GM12878 (cell line): ENCODE measurements at regions not wholly inside any gene's neighbourhood (a gene's known extent, or its start where the extent isn't known, plus 50 kb on each side); places are given as distances from the start of the nearest gene placed in this dataset.
"Not testable (repeated sequence)": the region's sequence is repeated elsewhere in the genome, so short reads cannot be mapped to it uniquely, and the experiment has no call there.

ENCODE experiments used
- ATAC-seq: fragments of 200-7000 bp; cut with Tn5 transposase; 3 replicates; pipeline ENCODE4 v1.9.1; 2020; ENCODE audit warnings: mild to moderate bottlenecking, moderate library complexity
- BruUV-seq: library from RNA; stranded (reverse); fragments of 400-500 nt; replicated peaks from 2 replicates; lab custom pipeline; 2021; lab: Mats Ljungman, UMichigan
- CTCF ChIA-PET: fragments of 300-600 bp; sonication (Branson Sonifier 250); formaldehyde crosslinking; extraction: SDS; loops from one replicate; lab custom pipeline; 2021; ENCODE audit warnings: inconsistent platforms; lab: Yijun Ruan, JAX
- POLR2A ChIA-PET: fragments of 350-600 bp; formaldehyde crosslinking; extraction: SDS; loops from one replicate; lab custom pipeline; 2021; ENCODE audit warnings: inconsistent platforms; lab: Charles Lee
- RAD21 ChIA-PET: fragments of 300-600 bp; sonication (Branson Sonifier 250); formaldehyde crosslinking; loops from one replicate; lab custom pipeline; 2023; ENCODE audit warnings: antibody characterized with exemption; ENCODE audit not compliant: unreplicated experiment; lab: Charles Lee
- SMC1A ChIA-PET: fragments of 300-600 bp; sonication (Branson Sonifier 250); formaldehyde crosslinking; loops from one replicate; lab custom pipeline; 2023; ENCODE audit not compliant: unreplicated experiment, uncharacterized antibody; lab: Charles Lee
- DNase-seq: peaks from one replicate; pipeline ENCODE4 v3.0.0-alpha.2; 2011; ENCODE audit warnings: low read depth, low spot score
- FAIRE-seq: peaks from 3 replicates; lab custom pipeline; 2011; peaks lifted over from hg19 to GRCh38; lab: Jason Lieb, UNC
- H2AFZ ChIP-seq: 2 replicates; pipeline ENCODE4 v1.6.0; 2011; ENCODE audit warnings: low read depth, low read length, control low read depth; ENCODE audit not compliant: control insufficient read depth
- H3K27ac ChIP-seq: 2 replicates; pipeline ENCODE4 v1.5.1; 2011; ENCODE audit warnings: control low read depth; ENCODE audit not compliant: control insufficient read depth, insufficient read depth
- H3K27me3 ChIP-seq, 2 experiments: replicated peaks in 1 of 2; 2 replicates each; pipeline versions ENCODE4 v1.6.0 to v1.6.1; 2011; ENCODE audit warnings: low read length in 1 of 2; ENCODE audit not compliant: control insufficient read depth in 2 of 2, insufficient read depth in 2 of 2
- H3K36me3 ChIP-seq, 2 experiments: 2 replicates each; pipeline ENCODE4 v1.5.1; 2011; ENCODE audit warnings: low read length in 1 of 2; ENCODE audit not compliant: control insufficient read depth in 2 of 2, insufficient read depth in 2 of 2
- H3K4me1 ChIP-seq: 2 replicates; pipeline ENCODE4 v1.6.1; 2011; ENCODE audit warnings: mild to moderate bottlenecking, low read length, moderate library complexity, mixed read lengths; ENCODE audit not compliant: control insufficient read depth, insufficient read depth
- H3K4me2 ChIP-seq: 2 replicates; pipeline ENCODE4 v1.6.0; 2011; ENCODE audit warnings: control low read depth; ENCODE audit not compliant: control insufficient read depth, insufficient read depth
- H3K4me3 ChIP-seq: fragments of 200-600 bp; sonication (generic); 2 replicates; pipeline ENCODE4 v1.5.1; 2016
- H3K79me2 ChIP-seq: 2 replicates; pipeline ENCODE4 v1.6.0; 2011; ENCODE audit warnings: low read length; ENCODE audit not compliant: control insufficient read depth, insufficient read depth
- H3K9ac ChIP-seq: 2 replicates; pipeline ENCODE4 v1.8.0; 2011; ENCODE audit warnings: low read length, control low read depth, mixed read lengths; ENCODE audit not compliant: control insufficient read depth, insufficient read depth
- H3K9me3 ChIP-seq: replicated peaks from 3 replicates; pipeline ENCODE4 v1.5.1; 2011; ENCODE audit warnings: mild to moderate bottlenecking, low read length; ENCODE audit not compliant: control insufficient read depth, insufficient read depth
- H4K20me1 ChIP-seq: 2 replicates; pipeline ENCODE4 v1.6.0; 2011; ENCODE audit not compliant: control insufficient read depth, insufficient read depth
- WGBS: methylation state at CpG from one replicate; pipeline ENCODE4 v1.1.6; 2016; ENCODE audit warnings: low lambda C conversion rate; ENCODE audit not compliant: insufficient replicate concordance, insufficient coverage; ENCODE audit errors: missing lambda C conversion rate; 5-methylcytosine and 5-hydroxymethylcytosine counted together
- in situ Hi-C: fragments of 300-500 bp; cut with MboI; formaldehyde crosslinking; loops from 9 replicates; pipeline ENCODE4 v1.14.3; 2018; ENCODE audit warnings: mixed read lengths
- intact Hi-C: fragments of 100-400 bp; cut with micrococcal nuclease; formaldehyde crosslinking; loops from one replicate; pipeline ENCODE4 v1.14.2; 2022; ENCODE audit not compliant: unreplicated experiment

DNA sequence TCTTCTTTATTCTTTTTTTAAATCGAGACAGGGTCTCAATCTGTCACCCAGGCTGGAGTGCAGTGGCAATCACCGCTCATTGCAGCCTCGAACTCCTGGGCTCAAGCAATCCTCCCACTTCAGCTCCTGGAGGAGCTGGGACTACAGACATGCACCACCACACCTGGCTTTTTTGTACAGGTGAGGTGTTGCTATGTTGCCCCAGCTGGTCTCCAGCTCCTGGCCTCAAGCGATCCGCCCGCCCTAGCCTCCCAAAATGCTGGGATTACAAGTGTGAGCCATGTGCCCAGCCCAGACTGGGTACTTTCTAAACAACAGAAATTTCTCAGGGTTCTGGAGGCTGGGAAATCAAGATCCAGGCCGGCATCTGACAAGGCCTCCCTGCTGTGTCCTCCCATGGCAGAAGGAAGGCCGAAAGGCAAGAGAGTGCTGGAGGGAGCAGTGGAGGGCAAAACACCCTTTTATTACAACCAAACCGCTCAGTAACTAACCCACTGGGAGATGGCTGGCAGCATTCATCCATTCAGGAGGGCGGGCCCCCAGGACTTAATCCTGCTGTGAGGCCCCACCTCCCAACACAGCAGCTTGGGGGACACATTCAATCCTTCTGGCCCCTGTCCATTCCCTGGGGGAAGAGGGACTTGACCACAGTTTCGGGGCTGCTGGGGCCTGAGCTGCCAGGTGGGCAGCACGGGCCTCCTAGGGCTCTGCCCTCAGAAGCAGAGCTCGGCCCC is 76.6 kb downstream of the KCNJ18 start:
- WGBS: 26% methylated on average over 12 of the region's 13 CpGs
- ATAC-seq, RAD21 ChIA-PET, SMC1A ChIA-PET, H3K27me3 ChIP-seq, POLR2A ChIA-PET, BruUV-seq, H2AFZ ChIP-seq, H4K20me1 ChIP-seq, FAIRE-seq, H3K9me3 ChIP-seq, intact Hi-C loops, H3K79me2 ChIP-seq, H3K36me3 ChIP-seq, CTCF ChIA-PET, H3K4me3 ChIP-seq, H3K4me2 ChIP-seq, DNase-seq, H3K27ac ChIP-seq, H3K4me1 ChIP-seq, H3K9ac ChIP-seq: not testable (repeated sequence)
- in situ Hi-C loops: loop anchor here (25.0 kb wide), 1 partner anchor 107 kb away; no protein-coding TSS in a partner anchor

- H3K27ac ChIP-seq, H3K4me1 ChIP-seq, H3K9ac ChIP-seq, FAIRE-seq, CTCF ChIA-PET, SMC1A ChIA-PET, DNase-seq, H3K4me2 ChIP-seq, H3K9me3 ChIP-seq, BruUV-seq, ATAC-seq, RAD21 ChIA-PET, H3K79me2 ChIP-seq, H3K36me3 ChIP-seq, H2AFZ ChIP-seq, H3K4me3 ChIP-seq, H3K27me3 ChIP-seq, intact Hi-C loops, H4K20me1 ChIP-seq, POLR2A ChIA-PET: not testable (repeated sequence)
- in situ Hi-C loops: loop anchor here (25.0 kb wide), 1 partner anchor 107 kb away; no protein-coding TSS in a partner anchor
- 60% methylated on average over 15 of the region's 16 CpGs for WGBS
Measured at GRCh38 chr17:21769781-21770180, 77.5 kb downstream of the KCNJ18 start.

DNA sequence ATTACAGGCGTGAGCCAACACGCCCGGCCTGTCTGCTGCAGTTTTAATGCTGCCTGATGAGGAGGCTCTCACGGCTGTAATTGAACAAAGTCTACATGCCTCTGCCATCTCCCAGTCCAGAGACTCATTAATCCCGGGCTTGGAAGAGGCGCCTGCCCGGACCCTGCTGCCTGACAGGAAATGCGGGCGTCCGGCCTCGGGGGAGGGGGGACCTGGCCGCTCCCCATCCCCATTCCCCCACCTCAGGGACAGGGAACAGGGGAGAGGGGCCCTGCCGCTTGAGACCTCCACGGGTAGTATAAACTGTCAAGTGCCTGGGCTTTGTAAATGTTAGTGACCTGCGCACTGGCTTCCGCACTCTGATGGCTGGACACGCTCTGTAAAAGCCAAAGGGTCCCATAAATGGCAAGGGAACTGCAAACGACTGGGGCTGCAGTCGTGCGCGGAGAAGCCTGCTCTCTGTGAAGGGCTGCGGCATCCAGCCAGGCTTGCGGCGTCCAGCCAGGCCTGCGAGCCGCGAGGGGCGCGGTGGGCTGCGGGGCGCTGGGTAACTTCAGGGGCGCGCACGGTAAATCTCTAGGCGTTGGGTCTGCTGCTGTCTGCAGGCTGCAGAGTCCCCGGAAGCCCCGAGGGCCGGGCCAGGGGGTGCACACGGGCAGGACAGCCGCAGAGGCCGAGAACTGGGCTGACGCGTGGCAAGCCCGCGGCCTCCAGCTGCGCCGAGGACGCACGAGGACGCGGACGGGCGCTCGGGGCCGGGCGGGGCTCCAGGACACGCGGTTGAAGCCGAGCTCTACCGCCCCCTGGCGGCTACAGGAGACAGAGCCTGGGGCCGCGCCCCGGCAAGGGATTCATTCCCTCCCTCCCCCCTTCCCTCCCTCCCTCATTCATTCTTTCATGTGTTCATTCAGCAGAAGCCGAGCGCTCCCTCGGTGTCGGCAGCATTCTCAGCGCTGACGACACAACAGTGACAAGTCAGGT is 78.4 kb downstream of the KCNJ18 start:
- H4K20me1 ChIP-seq, intact Hi-C loops, SMC1A ChIA-PET, H3K9ac ChIP-seq, H3K4me1 ChIP-seq, BruUV-seq, H3K4me2 ChIP-seq, H3K9me3 ChIP-seq, H3K4me3 ChIP-seq, POLR2A ChIA-PET, H3K36me3 ChIP-seq, FAIRE-seq, H3K79me2 ChIP-seq, CTCF ChIA-PET, DNase-seq, H2AFZ ChIP-seq, RAD21 ChIA-PET, H3K27me3 ChIP-seq, H3K27ac ChIP-seq: not testable (repeated sequence)
- peak; percentile 98 for ATAC-seq
- in situ Hi-C loops: loop anchor here (25.0 kb wide), 1 partner anchor 108 kb away; no protein-coding TSS in a partner anchor
- WGBS: 78% methylated on average over 28 of the region's 70 CpGs
